HCT116 (cell line): ENCODE measurements at regions not wholly inside any gene's neighbourhood (a gene's known extent, or its start where the extent isn't known, plus 50 kb on each side); places are given as distances from the start of the nearest gene placed in this dataset.

ENCODE experiments used
- ATAC-seq: fragments of 200-7000 bp; cut with Tn5 transposase; 2 replicates; pipeline ENCODE4 v1.9.1; 2020; ENCODE audit warnings: mild to moderate bottlenecking, moderate library complexity
- BruUV-seq: library from RNA; stranded (reverse); fragments of 400-500 nt; replicated peaks from 2 replicates; lab custom pipeline; 2021; lab: Mats Ljungman, UMichigan
- CTCF ChIA-PET: fragments of 300-600 bp; sonication (Branson Sonifier 250); formaldehyde crosslinking; loops from one replicate; lab custom pipeline; 2021; ENCODE audit warnings: antibody characterized with exemption; lab: Charles Lee
- POLR2A ChIA-PET: fragments of 300-600, 350-600 bp; sonication (Branson Sonifier 250); formaldehyde crosslinking; loops from one replicate; lab custom pipeline; 2021; ENCODE audit warnings: antibody characterized with exemption; lab: Charles Lee
- RAD21 ChIA-PET, 2 experiments: fragments of 300-600 bp; sonication (Branson Sonifier 250); formaldehyde crosslinking; loops; one replicate each; lab custom pipeline; 2023; ENCODE audit warnings: low total read pairs in 2 of 2; ENCODE audit not compliant: uncharacterized antibody in 2 of 2, unreplicated experiment in 2 of 2, low non-redundant PET in 1 of 2; lab: Charles Lee
- DNase-seq: peaks from one replicate; pipeline ENCODE4 v3.0.0-alpha.2; 2010; ENCODE audit warnings: low read depth, low spot score
- H2AFZ ChIP-seq: fragments of 200-600 bp; shearing (Covaris generic), sonication (generic); 2 replicates; pipeline ENCODE4 v1.6.1; 2017; ENCODE audit warnings: low read depth, mixed run types, mixed read lengths, antibody characterized with exemption, low read length; ENCODE audit not compliant: poor library complexity, severe bottlenecking
- H3K27ac ChIP-seq: 2 replicates; pipeline ENCODE4 v1.5.1; 2012; ENCODE audit warnings: low read depth, low read length
- H3K27me3 ChIP-seq: fragments of 200-600 bp; sonication (generic); 2 replicates; pipeline ENCODE4 v1.6.1; 2016; ENCODE audit warnings: mixed run types, low read length, mixed read lengths; ENCODE audit not compliant: insufficient read depth
- H3K36me3 ChIP-seq, 2 experiments: fragments of 200-500 bp in 1 of 2; fragments of 200-600 bp in 1 of 2; sonication (Bioruptor generic) in 1 of 2; sonication (generic) in 1 of 2; 2 replicates each; pipeline versions ENCODE4 v1.5.1 to v1.6.1; 2014 to 2016; ENCODE audit warnings: low read length in 2 of 2, inconsistent platforms in 1 of 2, mixed read lengths in 1 of 2, mixed run types in 1 of 2; ENCODE audit not compliant: insufficient read depth in 2 of 2, control insufficient read depth in 1 of 2
- H3K4me1 ChIP-seq, 2 experiments: fragments of 200-600 bp in 1 of 2; sonication (generic) in 1 of 2; 2 replicates each; pipeline versions ENCODE4 v1.5.1 to v1.6.1; 2012 to 2017; ENCODE audit warnings: low read length in 2 of 2, inconsistent platforms in 1 of 2, mild to moderate bottlenecking in 1 of 2, mixed read lengths in 1 of 2, mixed run types in 1 of 2, moderate library complexity in 1 of 2; ENCODE audit not compliant: insufficient read depth in 2 of 2, control insufficient read depth in 1 of 2
- H3K4me2 ChIP-seq: fragments of 200-600 bp; sonication (generic); 2 replicates; pipeline ENCODE4 v1.6.1; 2017; ENCODE audit warnings: mixed run types, low read length, mixed read lengths
- H3K4me3 ChIP-seq, 2 experiments: fragments of 200-600 bp in 1 of 2; sonication (generic) in 1 of 2; replicated peaks in 1 of 2; 2 replicates each; pipeline ENCODE4 v1.5.1; 2011 to 2016; ENCODE audit warnings: low read length in 2 of 2, control low read depth in 1 of 2, low read depth in 1 of 2, mild to moderate bottlenecking in 1 of 2, mixed read lengths in 1 of 2, mixed run types in 1 of 2
- H3K79me2 ChIP-seq: fragments of 200-600 bp; sonication (generic); 2 replicates; pipeline ENCODE4 v1.6.1; 2017; ENCODE audit warnings: mild to moderate bottlenecking, mixed run types, low read length, moderate library complexity, mixed read lengths; ENCODE audit not compliant: insufficient read depth
- H3K9ac ChIP-seq: fragments of 200-600 bp; sonication (generic); 2 replicates; pipeline ENCODE4 v1.6.1; 2016; ENCODE audit warnings: low read length, mixed read lengths
- H3K9me2 ChIP-seq: fragments of 200-600 bp; sonication (generic), shearing (Covaris generic); 2 replicates; pipeline ENCODE4 v1.6.1; 2017; ENCODE audit warnings: mixed run types, mild to moderate bottlenecking, moderate library complexity; ENCODE audit not compliant: insufficient read depth
- H3K9me3 ChIP-seq, 2 experiments: fragments of 200-500 bp in 1 of 2; fragments of 200-600 bp in 1 of 2; sonication (Bioruptor generic) in 1 of 2; sonication (generic) in 1 of 2; 2 replicates each; pipeline ENCODE4 v1.6.1; 2014 to 2017; ENCODE audit warnings: low read length in 2 of 2, mixed read lengths in 2 of 2, inconsistent platforms in 1 of 2, low read depth in 1 of 2, mild to moderate bottlenecking in 1 of 2, mixed run types in 1 of 2, moderate library complexity in 1 of 2; ENCODE audit not compliant: control insufficient read depth in 1 of 2, insufficient read depth in 1 of 2
- H4K20me1 ChIP-seq: fragments of 200-600 bp; sonication (generic), shearing (Covaris generic); 2 replicates; pipeline ENCODE4 v1.6.1; 2017; ENCODE audit warnings: mixed run types, mild to moderate bottlenecking, moderate library complexity; ENCODE audit not compliant: insufficient read depth
- CBX3 ChIP-seq: IDR thresholded peaks from 2 replicates; pipeline ENCODE4 v1.6.1; 2012; ENCODE audit warnings: low read depth
- EZH2phosphoT487 ChIP-seq: fragments of 200-600 bp; IDR thresholded peaks from 2 replicates; pipeline ENCODE4 v1.6.1; 2018; ENCODE audit warnings: antibody characterized with exemption, borderline replicate concordance
- FOSL1 ChIP-seq: IDR thresholded peaks from 2 replicates; pipeline ENCODE4 v1.6.1; 2012; ENCODE audit warnings: low read depth
- JUND ChIP-seq: IDR thresholded peaks from 2 replicates; pipeline ENCODE4 v1.6.1; 2012
- POLR2AphosphoS5 ChIP-seq: IDR thresholded peaks from 2 replicates; pipeline ENCODE4 v1.6.1; 2011; ENCODE audit warnings: mild to moderate bottlenecking, low read depth, low read length, moderate library complexity
- SIN3A ChIP-seq: IDR thresholded peaks from 2 replicates; pipeline ENCODE4 v1.6.1; 2012; ENCODE audit warnings: low read depth
- SRF ChIP-seq: IDR thresholded peaks from 2 replicates; pipeline ENCODE4 v1.6.1; 2012; ENCODE audit warnings: low read depth
- YY1 ChIP-seq: IDR thresholded peaks from 2 replicates; pipeline ENCODE4 v1.6.1; 2011; ENCODE audit warnings: low read length, low read depth, moderate library complexity, mild to moderate bottlenecking; ENCODE audit not compliant: insufficient replicate concordance; ENCODE audit errors: extremely low read depth
- ZNF274 ChIP-seq: fragments of 200-500 bp; sonication (Bioruptor generic); IDR thresholded peaks from 2 replicates; pipeline ENCODE4 v1.6.1; 2014; ENCODE audit warnings: mild to moderate bottlenecking, low read depth, low read length, inconsistent platforms
- intact Hi-C: fragments of 100-400 bp; cut with micrococcal nuclease; formaldehyde crosslinking; loops from 2 replicates; pipeline ENCODE4 v1.10.0; 2022
- TF ChIP-seq, protein P1 (sequence below): IDR thresholded peaks from 2 replicates; pipeline ENCODE4 v1.6.1; 2012; ENCODE audit warnings: low read depth
- TF ChIP-seq, protein P2 (sequence below): IDR thresholded peaks from 2 replicates; pipeline ENCODE4 v1.6.1; 2012
- TF ChIP-seq, protein P3 (sequence below): IDR thresholded peaks from 2 replicates; pipeline ENCODE4 v1.6.1; 2012

DNA sequence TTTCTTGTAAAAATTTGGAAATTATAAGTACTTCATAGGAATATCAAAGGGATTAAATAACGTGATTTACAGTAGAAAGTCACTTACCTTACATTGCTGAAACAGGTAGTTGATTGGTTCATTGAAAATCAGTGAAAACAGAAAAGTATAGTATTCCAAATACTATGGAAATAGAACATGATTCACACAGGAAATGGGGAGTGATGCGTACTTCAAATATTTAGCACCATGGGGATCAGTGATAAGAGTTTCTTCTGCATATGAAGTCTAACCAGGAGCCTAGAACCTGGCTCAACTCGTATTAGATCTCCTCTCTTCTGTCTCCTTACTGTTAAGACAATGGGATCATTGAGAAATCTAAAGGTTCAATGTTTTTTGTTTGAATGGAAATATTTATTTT is 133.3 kb downstream of the FAM174A start:
- H3K4me3 ChIP-seq: no peak overlapping the region
- peak overlapping the region; percentile 32; the same call in 1 of the 2 replicates for H3K4me2 ChIP-seq
- H3K9me2 ChIP-seq: no peaks in the 10 kb centered on the region
- peak overlapping the region; percentile 72 for H2AFZ ChIP-seq
- no peaks in the 10 kb centered on the region for H4K20me1 ChIP-seq
- H3K4me1 ChIP-seq: peaks cover 0 to 15% of the 10 kb centered on the region in 2 experiments; a peak in 2 of 4 replicates
- H3K9ac ChIP-seq: no peak overlapping the region
- no peaks in the 10 kb centered on the region for H3K9me3 ChIP-seq
- ATAC-seq: no peak; the same call in 1 of the 2 replicates
- no peaks in the 10 kb centered on the region for H3K36me3 ChIP-seq
- intact Hi-C loops: no loop called here
- ChIA-PET RAD21 (no interaction called here), POLR2A (no interaction called here), CTCF (no interaction called here)
- no TSS peak for BruUV-seq
- H3K27me3 ChIP-seq: no peaks in the 10 kb centered on the region
- TF ChIP-seq SRF (no peak), FOSL1 (peak; percentile 32; the same call in 1 of the 2 replicates), JUND (peak; percentile 30; the same call in 1 of the 2 replicates)
- no peaks in the 10 kb centered on the region for H3K79me2 ChIP-seq
- H3K27ac ChIP-seq: no peak overlapping the region
- peak; percentile 8 for DNase-seq

DNA sequence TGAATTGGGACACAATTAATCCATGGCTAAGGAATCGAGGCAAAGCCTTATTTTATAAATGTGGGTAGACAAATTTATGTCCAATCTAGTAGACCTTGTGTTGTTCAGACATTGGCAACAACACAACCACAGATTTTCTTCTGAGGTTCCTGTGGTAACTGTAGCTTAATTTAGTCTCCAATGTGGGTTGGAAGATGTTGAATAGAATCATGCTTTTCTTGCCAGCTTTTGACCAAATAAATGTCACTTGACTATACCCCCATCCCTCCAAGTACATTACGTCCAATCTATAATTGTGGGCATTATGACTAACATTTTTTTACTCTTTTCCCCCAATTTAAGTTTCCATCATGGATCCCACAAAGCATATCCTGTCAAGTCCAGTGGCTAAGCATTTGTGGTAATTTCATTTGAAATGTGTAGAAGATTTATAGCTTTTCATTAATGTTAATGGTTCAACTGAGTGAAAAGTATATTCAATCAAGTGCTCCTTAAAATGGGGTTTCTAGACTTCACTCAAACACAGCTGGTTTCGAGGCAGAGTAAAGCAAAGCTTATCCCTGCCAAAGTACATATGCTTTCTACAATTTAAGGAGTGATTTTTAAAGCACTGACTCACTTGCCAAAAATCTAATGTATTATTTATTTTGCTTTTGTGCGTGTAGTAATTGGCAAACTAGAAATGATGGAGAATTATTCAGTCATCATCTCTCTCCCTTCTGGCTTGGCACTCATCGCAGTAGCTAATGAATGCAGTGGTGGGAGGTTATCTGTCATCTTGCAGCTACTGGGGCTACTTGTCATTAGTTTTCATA is 141.8 kb downstream of the FAM174A start:
- no peak for ATAC-seq
- Histone ChIP-seq H3K9me3 (no peaks in the 10 kb centered on the region), H3K27ac (no peak overlapping the region), H3K4me3 (no peak overlapping the region), H4K20me1 (no peaks in the 10 kb centered on the region), H3K9ac (no peak overlapping the region), H3K9me2 (no peaks in the 10 kb centered on the region), H3K27me3 (no peaks in the 10 kb centered on the region), H3K4me1 (no peaks in the 10 kb centered on the region), H3K36me3 (no peaks in the 10 kb centered on the region), H3K79me2 (no peaks in the 10 kb centered on the region), H3K4me2 (no peak overlapping the region)
- intact Hi-C loops: no loop called here
- DNase-seq: no peak
- ChIA-PET CTCF (interaction anchor here (1.2 kb wide), 1 partner anchor 59 kb away, joined by 4 read pairs; no protein-coding TSS in a partner anchor), POLR2A (no interaction called here)
- BruUV-seq: no TSS peak
- TF ChIP-seq POLR2AphosphoS5 (no peak), EZH2phosphoT487 (no peak), SRF (no peak), YY1 (no peak), CBX3 (no peak), SIN3A (no peak), ZNF274 (no peak), JUND (no peak)
- TF ChIP-seq, protein P1, sequence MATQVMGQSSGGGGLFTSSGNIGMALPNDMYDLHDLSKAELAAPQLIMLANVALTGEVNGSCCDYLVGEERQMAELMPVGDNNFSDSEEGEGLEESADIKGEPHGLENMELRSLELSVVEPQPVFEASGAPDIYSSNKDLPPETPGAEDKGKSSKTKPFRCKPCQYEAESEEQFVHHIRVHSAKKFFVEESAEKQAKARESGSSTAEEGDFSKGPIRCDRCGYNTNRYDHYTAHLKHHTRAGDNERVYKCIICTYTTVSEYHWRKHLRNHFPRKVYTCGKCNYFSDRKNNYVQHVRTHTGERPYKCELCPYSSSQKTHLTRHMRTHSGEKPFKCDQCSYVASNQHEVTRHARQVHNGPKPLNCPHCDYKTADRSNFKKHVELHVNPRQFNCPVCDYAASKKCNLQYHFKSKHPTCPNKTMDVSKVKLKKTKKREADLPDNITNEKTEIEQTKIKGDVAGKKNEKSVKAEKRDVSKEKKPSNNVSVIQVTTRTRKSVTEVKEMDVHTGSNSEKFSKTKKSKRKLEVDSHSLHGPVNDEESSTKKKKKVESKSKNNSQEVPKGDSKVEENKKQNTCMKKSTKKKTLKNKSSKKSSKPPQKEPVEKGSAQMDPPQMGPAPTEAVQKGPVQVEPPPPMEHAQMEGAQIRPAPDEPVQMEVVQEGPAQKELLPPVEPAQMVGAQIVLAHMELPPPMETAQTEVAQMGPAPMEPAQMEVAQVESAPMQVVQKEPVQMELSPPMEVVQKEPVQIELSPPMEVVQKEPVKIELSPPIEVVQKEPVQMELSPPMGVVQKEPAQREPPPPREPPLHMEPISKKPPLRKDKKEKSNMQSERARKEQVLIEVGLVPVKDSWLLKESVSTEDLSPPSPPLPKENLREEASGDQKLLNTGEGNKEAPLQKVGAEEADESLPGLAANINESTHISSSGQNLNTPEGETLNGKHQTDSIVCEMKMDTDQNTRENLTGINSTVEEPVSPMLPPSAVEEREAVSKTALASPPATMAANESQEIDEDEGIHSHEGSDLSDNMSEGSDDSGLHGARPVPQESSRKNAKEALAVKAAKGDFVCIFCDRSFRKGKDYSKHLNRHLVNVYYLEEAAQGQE: no peak
- TF ChIP-seq, protein P2, sequence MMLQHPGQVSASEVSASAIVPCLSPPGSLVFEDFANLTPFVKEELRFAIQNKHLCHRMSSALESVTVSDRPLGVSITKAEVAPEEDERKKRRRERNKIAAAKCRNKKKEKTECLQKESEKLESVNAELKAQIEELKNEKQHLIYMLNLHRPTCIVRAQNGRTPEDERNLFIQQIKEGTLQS: no peak
- TF ChIP-seq, protein P3, sequence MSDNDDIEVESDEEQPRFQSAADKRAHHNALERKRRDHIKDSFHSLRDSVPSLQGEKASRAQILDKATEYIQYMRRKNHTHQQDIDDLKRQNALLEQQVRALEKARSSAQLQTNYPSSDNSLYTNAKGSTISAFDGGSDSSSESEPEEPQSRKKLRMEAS: no peak
- TF ChIP-seq, all 23 proteins: peak for 0
- no peak overlapping the region for H2AFZ ChIP-seq
- RAD21 ChIA-PET: no interaction called here
